NCI-H2029 (cell line): ENCODE measurements at regions not wholly inside any gene's neighbourhood (a gene's known extent, or its start where the extent isn't known, plus 50 kb on each side); places are given as distances from the start of the nearest gene placed in this dataset.
"Not testable (repeated sequence)": the region's sequence is repeated elsewhere in the genome, so short reads cannot be mapped to it uniquely, and the experiment has no call there.

Experiments
- DNase-seq: peaks from one replicate; lab custom pipeline; 2025; lab: John Stamatoyannopoulos, UW

GRCh38 chr12:127144770-127145169 is 1122.2 kb upstream of the TMEM132C start:
- no peak for DNase-seq

- DNase-seq, result no peak
Measured at GRCh38 chr12:127145241-127145928, 1121.6 kb upstream of the TMEM132C start.

- peak; percentile 84 for DNase-seq
Measured at GRCh38 chr12:127145929-127146789, 1120.8 kb upstream of the TMEM132C start.

GRCh38 chr12:127146991-127147718 is 1119.8 kb upstream of the TMEM132C start:
- DNase-seq, result no peak

- DNase-seq, result no peak
Measured at GRCh38 chr12:127147724-127148123, 1119.2 kb upstream of the TMEM132C start.

- DNase-seq, result no peak
Measured at GRCh38 chr12:127148318-127148717, 1118.7 kb upstream of the TMEM132C start.

- DNase-seq, result no peak
Measured at GRCh38 chr12:127149226-127149964, 1117.6 kb upstream of the TMEM132C start.

GRCh38 chr12:127150028-127150427 is 1116.9 kb upstream of the TMEM132C start:
- no peak for DNase-seq

GRCh38 chr12:127150479-127150878 is 1116.5 kb upstream of the TMEM132C start:
- DNase-seq, result no peak

GRCh38 chr12:127150956-127151355 is 1116.0 kb upstream of the TMEM132C start:
- no peak for DNase-seq

- DNase-seq, result no peak
Measured at GRCh38 chr12:127153996-127154395, 1113.0 kb upstream of the TMEM132C start.

GRCh38 chr12:127154830-127155229 is 1112.1 kb upstream of the TMEM132C start:
- DNase-seq, result not testable (repeated sequence)

- not testable (repeated sequence) for DNase-seq
Measured at GRCh38 chr12:127155935-127156619, 1110.9 kb upstream of the TMEM132C start.

- not testable (repeated sequence) for DNase-seq
Measured at GRCh38 chr12:127157501-127158366, 1109.2 kb upstream of the TMEM132C start.

GRCh38 chr12:127158385-127159061 is 1108.4 kb upstream of the TMEM132C start:
- DNase-seq, result no peak

- no peak for DNase-seq
Measured at GRCh38 chr12:127161466-127161865, 1105.5 kb upstream of the TMEM132C start.

GRCh38 chr12:127162307-127162706 is 1104.7 kb upstream of the TMEM132C start:
- no peak for DNase-seq

GRCh38 chr12:127162902-127163301 is 1104.1 kb upstream of the TMEM132C start:
- no peak for DNase-seq

GRCh38 chr12:127165567-127166392 is 1101.2 kb upstream of the TMEM132C start:
- DNase-seq, result peak; percentile 80
